ENCODE measurements at regions not wholly inside any gene's neighbourhood (a gene's known extent, or its start where the extent isn't known, plus 50 kb on each side); places are given as distances from the start of the nearest gene placed in this dataset.

- TF ChIP-seq TCF7L2 (IDR thresholded peaks at IDR 0.05; ENCODE audit: low read depth, low read length) (no peak), POLR2AphosphoS5 (IDR thresholded peaks at IDR 0.05; ENCODE audit: low read depth, low read length) (no peak), CTCF (IDR thresholded peaks at IDR 0.05) (no peak), REST (IDR thresholded peaks at IDR 0.05; ENCODE audit: insufficient read depth in 1 of 2, low read depth in 2 of 2, low read length in 1 of 2) (no peak), SIN3A (IDR thresholded peaks at IDR 0.05; ENCODE audit: borderline replicate concordance, insufficient read depth, low read depth, low read length) (no peak)
- no peak for ATAC-seq
Measured at GRCh38 chr1:173424782-173425407, 52.2 kb upstream of the PRDX6 start.

GRCh38 chr1:173426057-173426456, 51.1 kb upstream of the PRDX6 start:
- ChIA-PET POLR2A (no interaction called here), CTCF (no interaction called here)
- Histone ChIP-seq H3K36me3 (ENCODE audit: control insufficient read depth, insufficient read depth, low read length) (no peaks in the 10 kb centered on the region), H3K4me1 (ENCODE audit: control insufficient read depth, insufficient read depth, low read length) (peaks cover 16% of the 10 kb centered on the region; the same call in 1 of the 2 replicates), H3K4me3 (ENCODE audit: low read depth in 2 of 2, low read length in 2 of 2) (no peak overlapping the region), H3K27ac (ENCODE audit: low read length) (no peak overlapping the region), H3K27me3 (ENCODE audit: control insufficient read depth, insufficient read depth, low read length) (no peaks in the 10 kb centered on the region), H3K9me3 (ENCODE audit: control insufficient read depth, insufficient read depth, low read depth, low read length) (no peaks in the 10 kb centered on the region)
- TF ChIP-seq SIN3A (IDR thresholded peaks at IDR 0.05; ENCODE audit: borderline replicate concordance, insufficient read depth, low read depth, low read length): no peak
- no peak for TF ChIP-seq CTCF (IDR thresholded peaks at IDR 0.05)
- TF ChIP-seq POLR2AphosphoS5 (IDR thresholded peaks at IDR 0.05; ENCODE audit: low read depth, low read length): no peak
- no peak for TF ChIP-seq TCF7L2 (IDR thresholded peaks at IDR 0.05; ENCODE audit: low read depth, low read length)
- TF ChIP-seq REST (IDR thresholded peaks at IDR 0.05; ENCODE audit: insufficient read depth in 1 of 2, low read depth in 2 of 2, low read length in 1 of 2): no peak
- ATAC-seq: no peak
- intact Hi-C loops (cut with micrococcal nuclease; ENCODE audit: unreplicated experiment): no loop called here
- BruUV-seq (replicated peaks): no TSS peak
- no peak for DNase-seq (ENCODE audit: low read depth, low spot score)
- in situ Hi-C loops (cut with HindIII; ENCODE audit: low pct_unique_long_range_greater_than_20kb, low sequenced_read_pairs): no loop called here

More at GRCh38 chr1:173424782-173425407, 52.2 kb upstream of the PRDX6 start:
- DNase-seq (ENCODE audit: low read depth, low spot score): no peak
- Histone ChIP-seq H3K4me1 (ENCODE audit: control insufficient read depth, insufficient read depth, low read length) (peaks cover 11% of the 10 kb centered on the region), H3K9me3 (ENCODE audit: control insufficient read depth, insufficient read depth, low read depth, low read length) (no peaks in the 10 kb centered on the region), H3K27me3 (ENCODE audit: control insufficient read depth, insufficient read depth, low read length) (no peaks in the 10 kb centered on the region), H3K27ac (ENCODE audit: low read length) (no peak overlapping the region), H3K36me3 (ENCODE audit: control insufficient read depth, insufficient read depth, low read length) (no peaks in the 10 kb centered on the region), H3K4me3 (ENCODE audit: low read depth in 2 of 2, low read length in 2 of 2) (no peak overlapping the region)
- BruUV-seq (replicated peaks): no TSS peak
- CTCF ChIA-PET: no interaction called here
- in situ Hi-C loops (cut with HindIII; ENCODE audit: low pct_unique_long_range_greater_than_20kb, low sequenced_read_pairs) (no loop called here), intact Hi-C loops (cut with micrococcal nuclease; ENCODE audit: unreplicated experiment) (loop anchor here (5.0 kb wide), 1 partner anchor 683 kb away; no protein-coding TSS in a partner anchor)
- POLR2A ChIA-PET: no interaction called here
